ENCODE measurements at regions not wholly inside any gene's neighbourhood (a gene's known extent, or its start where the extent isn't known, plus 50 kb on each side); places are given as distances from the start of the nearest gene placed in this dataset.

DNA sequence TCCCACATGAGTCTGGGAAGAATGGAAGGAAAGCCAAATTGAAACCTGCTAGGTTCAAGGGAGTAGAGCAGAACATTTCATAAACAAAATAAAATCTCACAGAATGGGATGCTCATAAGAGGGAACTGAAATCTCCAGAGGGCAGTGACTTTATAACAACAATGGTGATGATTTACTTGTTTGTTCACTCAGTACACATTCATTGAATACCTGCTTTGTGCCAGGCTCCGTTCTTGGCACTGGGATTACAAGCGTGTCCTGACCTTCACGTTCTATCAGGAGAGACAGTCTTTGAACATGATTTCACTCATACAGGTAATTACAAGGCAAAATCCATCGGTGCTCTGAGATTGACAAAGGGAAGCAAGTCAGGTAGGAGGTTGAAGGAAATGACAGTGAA lies 356.3 kb downstream of the HAPSTR1 start:
- DNase-seq = peak in 1 of 2 donors; percentile 37
- H3K27me3 ChIP-seq = no peaks in the 10 kb centered on the region
- 62 to 74% methylated on average over 4 of the region's 4 CpGs for WGBS, 2 donors
- H3K27ac ChIP-seq = peak overlapping the region; percentile 70 to 74 (median 72)
- no peak overlapping the region for H3K4me3 ChIP-seq (replicated peaks in 1 of 3)
- intact Hi-C loops (cut with DNase I) = no loop called here
- H3K36me3 ChIP-seq = no peaks in the 10 kb centered on the region
- H3K4me1 ChIP-seq = peaks cover 11 to 39% of the 10 kb centered on the region in 2 donors
- H3K9me3 ChIP-seq = no peaks in the 10 kb centered on the region
- TF ChIP-seq, protein P1, sequence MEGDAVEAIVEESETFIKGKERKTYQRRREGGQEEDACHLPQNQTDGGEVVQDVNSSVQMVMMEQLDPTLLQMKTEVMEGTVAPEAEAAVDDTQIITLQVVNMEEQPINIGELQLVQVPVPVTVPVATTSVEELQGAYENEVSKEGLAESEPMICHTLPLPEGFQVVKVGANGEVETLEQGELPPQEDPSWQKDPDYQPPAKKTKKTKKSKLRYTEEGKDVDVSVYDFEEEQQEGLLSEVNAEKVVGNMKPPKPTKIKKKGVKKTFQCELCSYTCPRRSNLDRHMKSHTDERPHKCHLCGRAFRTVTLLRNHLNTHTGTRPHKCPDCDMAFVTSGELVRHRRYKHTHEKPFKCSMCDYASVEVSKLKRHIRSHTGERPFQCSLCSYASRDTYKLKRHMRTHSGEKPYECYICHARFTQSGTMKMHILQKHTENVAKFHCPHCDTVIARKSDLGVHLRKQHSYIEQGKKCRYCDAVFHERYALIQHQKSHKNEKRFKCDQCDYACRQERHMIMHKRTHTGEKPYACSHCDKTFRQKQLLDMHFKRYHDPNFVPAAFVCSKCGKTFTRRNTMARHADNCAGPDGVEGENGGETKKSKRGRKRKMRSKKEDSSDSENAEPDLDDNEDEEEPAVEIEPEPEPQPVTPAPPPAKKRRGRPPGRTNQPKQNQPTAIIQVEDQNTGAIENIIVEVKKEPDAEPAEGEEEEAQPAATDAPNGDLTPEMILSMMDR (IDR thresholded peaks at IDR 0.05) = no peak
- TF ChIP-seq POLR2A (IDR thresholded peaks at IDR 0.05) = no peak

DNA sequence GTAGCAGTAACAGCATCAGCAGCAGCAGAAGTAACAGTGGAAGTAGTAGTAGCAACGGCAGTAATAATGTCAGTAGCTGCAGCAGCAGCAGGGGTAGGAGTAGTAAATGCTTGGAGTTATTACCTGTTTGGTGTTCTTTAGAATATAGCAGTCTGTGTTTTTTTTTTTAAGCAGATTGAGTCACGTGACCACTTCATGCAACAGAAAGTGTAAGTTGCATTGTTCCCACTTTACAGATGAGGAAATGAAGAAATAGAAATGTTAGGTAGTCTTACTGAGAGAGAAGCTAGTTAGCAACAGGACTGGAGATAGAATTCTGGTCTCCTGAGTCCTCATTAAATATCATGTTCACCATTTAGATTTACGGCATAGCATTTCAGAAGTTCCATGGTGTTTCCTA lies 358.2 kb downstream of the HAPSTR1 start:
- intact Hi-C loops (cut with DNase I) = no loop called here
- WGBS, 2 donors = 94 to 95% methylated on average over 3 of the region's 3 CpGs
- no peaks in the 10 kb centered on the region for H3K27me3 ChIP-seq
- no peak overlapping the region for H3K27ac ChIP-seq
- no peaks in the 10 kb centered on the region for H3K9me3 ChIP-seq
- peaks cover 8 to 33% of the 10 kb centered on the region in 2 donors for H3K4me1 ChIP-seq
- TF ChIP-seq, protein P1 (IDR thresholded peaks at IDR 0.05) = no peak
- TF ChIP-seq POLR2A (IDR thresholded peaks at IDR 0.05) = no peak
- H3K36me3 ChIP-seq = no peaks in the 10 kb centered on the region
- H3K4me3 ChIP-seq (replicated peaks in 1 of 3) = no peak overlapping the region
- no peak for DNase-seq

DNA sequence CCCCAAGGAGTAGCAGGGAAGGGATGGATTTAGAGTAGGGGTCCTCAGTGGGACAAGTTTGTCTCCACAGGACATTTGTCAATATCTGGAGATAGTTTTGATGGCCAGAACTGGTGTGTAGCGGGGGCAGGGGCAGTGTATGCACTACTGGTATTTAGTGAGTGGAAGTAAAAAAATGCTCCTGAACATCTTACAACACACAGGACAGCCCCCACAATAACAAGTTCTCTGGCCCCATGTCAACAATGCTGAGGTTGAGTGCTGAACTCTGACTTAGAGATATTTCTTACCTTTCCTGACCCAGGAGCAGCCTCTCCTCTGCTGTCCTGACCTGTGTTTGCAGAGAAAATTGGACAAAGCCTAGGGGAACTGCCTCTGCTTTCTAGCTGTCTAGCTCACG lies 365.8 kb downstream of the HAPSTR1 start:
- WGBS, 2 donors = 62 to 83% methylated on average over 2 of the region's 2 CpGs
- peak; percentile 34 to 49 for DNase-seq
- intact Hi-C loops (cut with DNase I) = no loop called here

DNA sequence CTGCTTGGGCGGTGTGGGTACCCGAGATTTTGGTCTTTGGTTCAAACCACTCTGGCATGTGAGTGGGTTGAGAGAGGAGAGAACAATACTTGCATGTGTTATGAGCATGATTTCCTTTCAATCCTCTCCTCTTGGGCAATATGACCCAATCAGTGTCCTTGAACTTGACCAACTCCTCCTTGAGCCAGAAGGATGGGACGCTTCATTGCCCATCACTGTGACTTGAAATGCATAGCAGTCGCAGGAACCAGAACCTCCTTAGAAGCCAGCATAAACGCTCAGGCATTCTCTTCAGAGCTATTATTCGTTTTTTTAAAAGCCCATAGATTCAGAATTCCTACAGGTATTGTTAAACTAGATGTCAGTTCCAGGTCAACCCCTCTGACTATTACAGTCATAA lies 367.4 kb downstream of the HAPSTR1 start:
- no peak for TF ChIP-seq POLR2A (IDR thresholded peaks at IDR 0.05)
- TF ChIP-seq, protein P1 (IDR thresholded peaks at IDR 0.05) = no peak
- no peaks in the 10 kb centered on the region for H3K9me3 ChIP-seq
- peak; percentile 31 to 64 for DNase-seq
- H3K27me3 ChIP-seq = no peaks in the 10 kb centered on the region
- H3K27ac ChIP-seq = no peak overlapping the region
- H3K36me3 ChIP-seq = no peaks in the 10 kb centered on the region
- intact Hi-C loops (cut with DNase I) = no loop called here
- 28 to 31% methylated on average over 6 of the region's 6 CpGs for WGBS, 2 donors
- peaks cover 6 to 25% of the 10 kb centered on the region in 2 donors for H3K4me1 ChIP-seq
- no peak overlapping the region for H3K4me3 ChIP-seq (replicated peaks in 1 of 3)

More for the DNA sequence above, 365.8 kb downstream of the HAPSTR1 start:
- Histone ChIP-seq H3K9me3 (no peaks in the 10 kb centered on the region), H3K36me3 (no peaks in the 10 kb centered on the region), H3K4me3 (replicated peaks in 1 of 3) (no peak overlapping the region), H3K4me1 (peaks cover 6 to 25% of the 10 kb centered on the region in 2 donors), H3K27me3 (no peaks in the 10 kb centered on the region), H3K27ac (no peak overlapping the region)
- TF ChIP-seq, protein P1 (IDR thresholded peaks at IDR 0.05) = no peak
- no peak for TF ChIP-seq POLR2A (IDR thresholded peaks at IDR 0.05)

DNA sequence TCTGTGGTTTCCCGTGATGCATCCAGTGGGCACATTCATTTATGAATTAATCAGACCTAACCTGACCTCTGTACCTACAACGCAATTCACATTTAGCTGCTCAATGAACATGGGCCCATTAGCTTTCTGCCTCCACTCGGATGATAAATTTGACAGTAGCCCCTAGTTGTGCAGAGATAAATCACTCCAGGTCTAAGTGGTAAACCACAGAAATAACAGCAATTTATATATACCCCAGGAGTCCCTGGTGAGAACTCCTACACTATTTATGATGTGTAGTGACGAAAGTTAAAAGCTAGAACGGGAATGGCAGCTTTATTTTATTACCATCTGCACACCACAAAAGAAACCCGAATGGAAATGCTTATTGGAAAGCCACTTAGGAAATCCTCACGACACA lies 371.5 kb downstream of the HAPSTR1 start:
- Histone ChIP-seq H3K27ac (no peak overlapping the region), H3K4me1 (peaks cover 0 to 12% of the 10 kb centered on the region in 2 donors), H3K4me3 (replicated peaks in 1 of 3) (no peak overlapping the region), H3K36me3 (no peaks in the 10 kb centered on the region), H3K27me3 (no peaks in the 10 kb centered on the region), H3K9me3 (no peaks in the 10 kb centered on the region)
- intact Hi-C loops (cut with DNase I) = no loop called here
- no peak for DNase-seq
- 70 to 83% methylated on average over 7 of the region's 7 CpGs for WGBS, 2 donors
- TF ChIP-seq, protein P1 (IDR thresholded peaks at IDR 0.05) = no peak
- no peak for TF ChIP-seq POLR2A (IDR thresholded peaks at IDR 0.05)

All from thyroid gland (tissue), 4 donors.